HUDEP-2 (cell line): ENCODE measurements at regions not wholly inside any gene's neighbourhood (a gene's known extent, or its start where the extent isn't known, plus 50 kb on each side); places are given as distances from the start of the nearest gene placed in this dataset.

ENCODE experiments used
- DNase-seq, 76 experiments: peaks; one replicate each; lab custom pipeline; 2025; ENCODE audit not compliant: unreplicated experiment in 76 of 76; lab: John Stamatoyannopoulos, UW

DNA sequence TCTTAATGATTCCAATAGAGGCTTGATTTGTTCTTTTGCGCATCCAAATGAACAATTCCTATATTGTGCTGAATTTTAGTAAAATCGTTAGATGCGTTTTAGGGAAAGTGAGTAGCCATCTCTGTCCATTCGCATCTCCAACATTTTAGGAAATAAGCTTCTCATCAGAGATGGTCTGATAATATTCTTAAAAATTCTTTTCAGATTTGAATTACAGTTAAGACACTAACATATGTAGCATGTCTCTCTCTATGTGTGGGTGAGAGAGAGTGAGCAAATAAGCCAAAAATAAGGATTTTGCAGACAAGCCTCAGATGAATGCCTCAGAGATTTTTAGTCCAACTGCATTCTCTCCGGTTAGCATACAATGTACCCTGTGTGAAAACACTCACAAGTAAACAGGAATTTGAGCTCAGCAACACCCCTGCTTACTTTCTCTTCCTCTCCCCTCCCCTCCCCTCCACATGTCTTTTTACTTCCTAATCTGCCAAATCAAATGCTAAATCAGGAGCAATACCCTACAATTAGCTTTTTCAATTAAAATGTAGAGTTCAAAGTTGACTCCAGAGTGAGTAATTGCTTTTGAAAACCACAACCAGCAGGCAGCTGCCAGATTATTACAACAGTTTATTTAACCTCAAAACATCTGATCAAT lies 354.4 kb downstream of the CRPPA start:
- DNase-seq, result no peak

DNA sequence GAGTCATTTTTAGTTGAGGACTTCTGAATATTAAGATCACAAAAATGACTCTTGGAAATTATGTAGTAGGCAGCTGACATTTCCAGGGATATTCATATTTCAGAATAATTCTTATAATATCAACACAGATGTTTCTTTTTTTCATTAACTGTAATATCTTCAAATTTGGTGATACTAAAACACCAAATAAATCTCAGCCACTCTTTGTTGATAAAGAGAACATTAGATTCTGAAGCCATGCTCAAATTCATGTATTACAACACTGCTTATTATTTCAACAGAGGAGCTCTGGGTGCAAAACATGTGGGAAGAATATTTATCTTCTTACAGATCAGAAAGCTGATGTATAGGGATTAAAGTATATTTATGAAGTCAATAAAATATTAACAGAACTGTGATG lies 355.4 kb downstream of the CRPPA start:
- no peak for DNase-seq

DNA sequence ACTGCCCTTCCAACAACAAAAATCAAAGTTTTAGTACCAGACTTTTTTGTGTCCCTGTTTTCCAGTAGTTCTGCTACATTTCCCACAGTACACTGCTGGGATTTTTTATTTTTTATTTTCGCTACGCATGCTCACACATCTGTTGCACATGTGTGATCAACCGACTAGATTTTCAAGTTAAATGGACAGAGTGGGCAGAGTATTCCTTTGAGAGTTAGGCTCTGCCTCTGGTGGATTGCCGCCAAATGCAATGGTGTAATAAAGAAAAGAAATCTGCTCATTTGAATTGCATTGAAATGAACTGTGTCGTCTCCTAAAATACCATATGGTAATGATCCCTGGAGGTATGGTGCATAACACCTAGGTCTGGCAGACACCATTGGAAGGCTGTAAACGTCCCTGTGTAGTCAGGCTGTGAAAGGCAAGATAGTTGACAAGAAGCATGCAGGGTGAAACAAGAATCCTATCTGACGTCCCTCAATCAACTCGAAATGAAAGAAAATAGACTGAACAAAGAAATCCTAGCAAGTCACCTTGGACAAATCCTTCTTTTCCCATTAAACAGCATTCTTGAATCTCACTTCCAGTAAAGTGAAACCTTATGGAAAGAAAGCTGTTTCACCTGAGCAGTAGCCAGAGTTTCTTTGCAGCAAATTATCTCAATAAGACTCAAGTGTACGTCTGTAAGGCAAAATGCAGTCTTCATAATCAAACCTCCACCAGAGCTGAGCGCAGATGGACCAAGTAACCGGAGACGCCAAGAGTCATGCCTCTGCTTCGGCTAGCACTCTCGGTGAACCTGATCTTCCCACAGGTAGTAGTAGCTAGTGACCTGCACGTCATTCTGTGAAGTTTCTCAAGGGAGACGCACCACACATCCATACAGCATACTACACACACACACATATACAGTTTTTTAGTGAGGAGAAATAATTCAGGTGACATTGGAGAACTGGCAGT lies 357.3 kb downstream of the CRPPA start:
- DNase-seq, result no peak

DNA sequence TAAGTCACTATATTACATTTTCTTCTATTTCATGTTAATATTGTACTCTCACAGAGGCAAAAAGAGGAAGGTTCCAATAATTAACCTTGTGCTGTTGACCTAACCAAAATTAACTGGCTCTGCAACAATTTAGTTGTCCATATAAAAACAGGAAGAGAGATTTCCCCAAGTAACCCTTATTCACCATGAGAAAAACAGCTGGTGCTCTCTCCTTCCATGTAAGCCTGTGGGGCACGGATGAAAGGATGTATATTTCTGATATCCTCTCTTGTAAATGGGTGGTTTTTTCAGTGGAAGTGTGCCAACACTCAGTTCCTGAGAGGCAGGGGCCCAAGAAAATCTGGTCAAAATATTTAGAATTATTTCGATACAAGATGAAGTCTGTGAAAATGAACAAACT lies 358.1 kb downstream of the CRPPA start:
- DNase-seq, result no peak

DNA sequence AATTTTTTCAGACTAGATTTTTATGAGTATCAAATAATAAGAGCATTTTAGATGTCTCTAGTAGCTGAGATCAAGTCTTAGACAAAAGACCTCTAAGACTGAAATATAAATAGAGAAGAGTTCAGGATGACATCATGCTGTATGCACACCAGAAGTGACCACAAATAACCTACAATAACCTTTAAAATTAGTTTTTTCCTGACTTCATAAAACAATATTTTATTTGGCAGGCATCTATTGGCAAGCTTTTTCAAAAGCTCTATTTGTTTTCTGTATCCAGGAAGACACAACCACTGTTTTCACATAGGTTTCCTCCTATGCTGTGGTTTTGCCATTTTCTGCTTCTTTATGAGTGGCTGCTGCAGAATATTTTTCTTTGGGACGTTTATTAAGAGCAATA lies 359.1 kb downstream of the CRPPA start:
- no peak for DNase-seq

DNA sequence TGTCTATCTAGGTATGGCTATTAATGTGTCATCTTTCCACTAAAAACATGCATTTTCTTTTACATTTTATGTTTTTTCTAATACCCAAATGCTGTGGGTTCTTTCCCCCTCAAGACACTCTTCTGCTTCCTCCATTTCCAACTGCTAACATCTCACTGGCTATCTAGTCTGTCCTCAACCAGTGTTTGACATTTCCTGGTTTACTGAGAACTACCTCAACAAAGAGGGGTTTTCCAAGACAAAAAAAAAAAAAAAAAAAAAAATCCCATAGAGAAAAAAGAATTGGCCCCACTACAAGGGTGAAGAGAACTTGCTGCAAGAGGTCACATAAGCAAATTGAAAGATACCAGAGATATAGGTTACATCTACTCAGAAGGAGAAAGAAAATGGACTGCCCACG lies 359.7 kb downstream of the CRPPA start:
- DNase-seq, result no peak

DNA sequence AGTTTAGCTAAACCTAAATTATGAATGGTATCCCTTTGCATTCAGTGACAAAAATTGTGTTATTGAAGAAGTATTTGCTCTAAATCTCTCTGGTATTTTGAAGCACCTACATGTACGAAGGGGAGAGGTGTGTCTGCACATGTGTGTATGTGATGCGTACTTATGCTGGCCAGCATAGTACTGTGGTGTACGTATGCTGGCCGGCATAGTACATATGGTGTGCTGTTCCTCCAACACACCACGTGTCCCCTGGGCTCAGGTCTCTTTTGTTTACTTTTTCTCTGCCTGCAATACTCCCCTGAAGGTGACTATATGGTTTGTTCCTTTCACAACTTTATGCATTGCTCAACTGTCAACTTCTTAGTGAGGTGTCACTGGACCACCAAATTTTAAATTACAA lies 360.3 kb downstream of the CRPPA start:
- no peak for DNase-seq

DNA sequence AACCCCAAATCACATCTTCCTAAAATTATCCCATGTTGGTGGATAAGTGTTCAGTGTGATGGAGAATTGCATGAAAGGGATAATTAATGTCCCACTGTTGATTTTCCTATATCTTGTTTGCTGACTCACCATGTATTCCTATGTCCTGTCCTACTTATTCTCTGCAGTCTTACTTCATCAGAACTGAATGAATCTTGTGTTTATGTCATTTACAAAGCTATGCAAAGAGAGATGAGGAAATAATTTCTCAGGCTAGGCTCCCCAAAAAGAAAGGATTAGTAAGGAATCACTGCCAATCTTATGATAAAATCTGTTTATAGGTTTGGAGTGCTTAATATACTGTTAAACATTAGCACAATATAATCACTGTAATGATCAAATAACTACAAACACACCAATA lies 360.8 kb downstream of the CRPPA start:
- DNase-seq, result no peak

DNA sequence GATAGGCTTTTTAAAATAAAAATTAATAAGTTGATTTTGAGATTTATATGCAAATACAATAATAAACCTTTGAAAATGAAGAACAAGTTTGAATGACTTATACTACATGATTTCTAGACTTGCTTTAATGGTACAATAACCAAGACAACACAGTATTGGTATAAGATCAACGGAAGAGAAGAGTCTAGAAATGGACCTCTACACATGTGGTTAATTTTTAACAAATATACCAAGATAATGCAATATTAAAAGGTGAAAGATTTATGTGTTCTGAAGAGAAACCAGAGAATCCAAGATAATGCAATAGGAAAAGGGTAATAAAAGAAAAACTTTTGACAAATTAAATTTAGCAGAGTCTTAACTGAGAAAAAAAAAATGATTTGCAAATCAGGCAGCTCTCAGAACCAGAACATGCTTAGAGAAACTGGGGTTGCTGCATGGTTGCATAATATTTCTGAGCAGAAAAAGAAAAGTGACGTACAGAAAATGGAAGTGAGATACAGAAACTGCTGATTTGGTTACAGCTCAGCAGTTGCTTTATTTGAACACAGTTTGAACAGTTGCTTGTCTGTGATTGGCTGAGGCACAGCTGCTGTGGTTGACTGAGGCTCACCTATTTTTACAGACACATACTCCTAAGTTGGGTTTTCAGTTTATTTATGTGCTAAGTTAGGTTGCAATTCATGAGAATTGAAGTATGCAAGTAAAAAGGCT lies 365.9 kb downstream of the CRPPA start:
- DNase-seq, result no peak

DNA sequence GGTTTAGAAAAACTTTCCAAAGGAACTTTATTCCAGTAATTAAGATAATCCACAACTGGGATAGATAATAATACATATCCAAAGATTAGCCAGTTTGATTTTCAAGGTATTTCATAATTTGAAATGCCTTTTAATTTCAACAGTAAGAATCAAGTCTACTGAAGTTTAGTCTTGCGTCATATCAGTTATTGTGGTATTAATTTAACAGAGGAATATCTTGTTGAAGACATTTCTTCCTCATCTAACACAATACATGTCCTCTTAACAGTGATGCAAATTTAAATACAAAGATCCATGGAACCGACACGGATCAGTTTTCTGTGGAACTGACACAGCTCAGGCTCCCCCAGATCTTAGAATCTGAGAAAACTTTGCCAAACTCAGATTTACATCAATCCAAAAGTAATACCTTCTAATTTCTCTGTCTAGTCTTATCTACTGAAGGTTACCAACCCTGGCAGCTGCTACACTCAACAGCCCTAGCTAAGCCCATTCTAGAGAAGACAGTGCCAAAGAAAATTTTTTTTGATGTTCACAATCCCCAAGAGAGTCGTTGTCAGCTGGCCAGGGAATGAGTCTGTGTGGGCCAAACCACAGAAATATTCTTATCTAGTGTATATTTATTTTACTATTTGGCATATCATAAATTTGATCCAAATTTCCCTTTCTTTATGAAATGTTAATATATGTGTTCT lies 365.2 kb upstream of the MEOX2 start:
- no peak for DNase-seq

DNA sequence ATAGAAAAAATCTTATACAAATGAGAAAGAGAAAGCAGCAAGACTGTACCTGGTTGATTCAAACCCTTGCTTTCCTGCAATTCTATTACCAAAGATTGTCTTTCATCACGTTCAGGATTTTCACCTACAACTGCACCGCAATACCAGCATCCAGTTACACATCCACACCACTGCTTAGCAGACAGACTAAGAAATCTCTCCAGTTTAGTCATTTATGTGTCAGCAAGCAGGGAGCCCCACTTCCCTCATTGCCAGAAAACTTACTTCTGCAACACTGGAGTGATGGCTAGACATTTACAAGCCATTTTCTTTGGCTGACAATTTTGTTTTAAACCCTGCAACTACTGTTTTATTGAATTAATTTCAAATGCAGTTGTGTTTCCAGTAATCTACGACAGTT lies 359.6 kb upstream of the MEOX2 start:
- DNase-seq, result no peak

DNA sequence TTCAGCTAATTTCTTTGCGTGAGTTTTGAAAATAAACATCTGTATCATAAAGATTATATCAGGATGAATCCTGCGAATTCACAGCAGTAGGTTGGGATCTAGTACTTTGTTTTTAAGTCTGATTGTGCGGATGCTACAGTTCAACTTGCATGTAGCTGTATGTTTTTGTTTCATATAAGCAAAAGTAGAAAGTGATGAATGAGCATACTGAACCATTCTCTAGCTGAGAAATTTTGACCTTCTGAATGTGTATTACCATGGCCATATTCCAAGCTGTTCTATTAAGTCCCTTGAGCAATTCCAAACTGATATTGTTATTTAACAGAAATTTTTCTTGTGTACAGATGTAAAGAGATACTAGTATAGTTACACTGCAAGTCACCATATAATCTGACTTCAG lies 358.8 kb upstream of the MEOX2 start:
- DNase-seq, result no peak

DNA sequence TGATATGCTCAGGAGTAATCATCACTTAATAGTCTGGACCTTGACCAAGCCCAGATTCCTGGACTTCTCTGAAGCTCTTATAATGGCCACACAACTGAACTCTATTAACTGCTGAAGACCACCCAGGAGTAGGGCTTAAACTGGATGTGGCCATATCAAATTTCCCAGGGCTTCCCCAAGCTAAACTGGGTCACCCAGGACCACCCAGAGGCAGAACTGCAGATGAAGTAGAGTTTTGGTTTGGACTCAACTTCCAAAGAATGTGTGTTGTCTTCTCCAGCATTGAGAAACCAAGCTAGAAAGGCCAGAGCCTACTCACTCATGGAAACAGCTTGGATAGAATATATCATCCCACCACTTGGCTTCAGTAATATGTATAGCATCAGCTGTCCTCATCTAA lies 358.2 kb upstream of the MEOX2 start:
- no peak for DNase-seq

DNA sequence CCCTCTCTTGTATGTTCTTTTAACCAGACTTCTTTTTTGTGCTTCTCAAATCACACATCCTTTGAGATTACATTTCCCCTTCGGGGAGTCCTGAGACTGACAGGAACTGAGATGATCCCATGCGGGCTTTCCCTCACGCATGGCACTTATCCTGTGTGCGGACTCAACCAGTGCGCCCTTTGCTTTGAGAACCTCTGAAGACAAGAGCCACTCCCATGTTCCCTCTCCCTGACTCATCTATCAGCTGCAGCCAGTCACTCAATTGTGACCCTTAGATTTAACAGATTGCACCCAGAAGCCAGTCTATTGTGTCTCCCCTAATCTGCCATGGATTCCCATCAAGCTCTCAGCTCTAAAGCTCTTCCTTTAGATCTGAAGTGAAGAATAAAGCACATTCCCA lies 353.9 kb upstream of the MEOX2 start:
- DNase-seq, result no peak

DNA sequence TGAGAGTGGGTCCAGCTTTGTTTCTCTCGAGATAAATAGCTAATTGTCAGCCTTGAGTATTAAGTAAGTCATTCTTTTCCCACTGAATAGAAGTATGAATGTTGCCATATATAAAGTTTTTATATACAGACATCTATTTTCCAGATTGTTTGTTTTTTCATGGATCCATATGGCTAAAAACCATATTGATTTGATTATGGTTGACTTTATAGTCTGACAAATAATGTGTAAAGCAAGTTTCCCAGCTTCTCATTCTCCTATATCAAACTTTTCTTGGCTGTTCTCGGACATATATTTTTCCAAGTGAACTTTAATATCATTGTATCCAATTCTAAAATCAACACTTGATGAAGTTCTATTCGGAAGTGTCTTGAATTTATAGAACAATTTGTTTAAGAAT lies 352.4 kb upstream of the MEOX2 start:
- no peak for DNase-seq

DNA sequence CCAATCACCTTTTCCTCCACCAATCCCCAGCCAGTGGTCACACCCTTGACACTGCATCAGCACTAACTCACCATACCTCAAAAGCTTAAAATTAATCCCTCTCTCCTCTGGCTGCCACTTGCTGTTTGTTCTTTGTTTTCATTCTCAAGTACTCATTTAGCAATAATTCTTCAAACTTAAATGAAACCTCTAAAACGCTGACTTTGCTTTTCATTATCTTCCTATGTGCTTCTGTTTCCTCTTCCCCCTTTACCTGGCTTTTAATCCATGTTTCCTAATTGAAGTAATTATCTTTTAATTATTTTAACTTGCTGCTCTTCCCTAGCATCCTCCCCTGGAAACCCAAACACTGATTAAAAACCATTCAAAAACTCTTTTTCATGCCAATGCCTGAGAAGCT lies 348.9 kb upstream of the MEOX2 start:
- no peak for DNase-seq

DNA sequence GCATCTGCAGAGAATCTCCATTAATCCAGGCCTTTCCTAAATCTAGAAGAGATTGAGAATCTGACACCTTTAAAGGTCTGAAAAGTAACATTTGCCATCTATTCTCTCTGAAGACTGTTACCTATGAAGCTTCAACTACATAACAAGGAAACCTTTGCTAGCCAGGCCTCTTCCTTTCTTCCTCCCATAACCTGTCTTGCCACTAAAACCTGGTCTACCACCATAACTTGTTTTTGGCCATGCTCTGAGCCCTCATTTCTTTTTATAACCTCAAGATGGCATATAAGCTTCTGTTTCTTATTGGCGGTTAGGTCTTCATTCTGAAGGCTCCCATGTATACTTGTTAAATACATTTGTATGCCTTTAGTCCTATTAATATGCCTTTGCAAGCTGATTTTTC lies 348.4 kb upstream of the MEOX2 start:
- DNase-seq, result no peak

DNA sequence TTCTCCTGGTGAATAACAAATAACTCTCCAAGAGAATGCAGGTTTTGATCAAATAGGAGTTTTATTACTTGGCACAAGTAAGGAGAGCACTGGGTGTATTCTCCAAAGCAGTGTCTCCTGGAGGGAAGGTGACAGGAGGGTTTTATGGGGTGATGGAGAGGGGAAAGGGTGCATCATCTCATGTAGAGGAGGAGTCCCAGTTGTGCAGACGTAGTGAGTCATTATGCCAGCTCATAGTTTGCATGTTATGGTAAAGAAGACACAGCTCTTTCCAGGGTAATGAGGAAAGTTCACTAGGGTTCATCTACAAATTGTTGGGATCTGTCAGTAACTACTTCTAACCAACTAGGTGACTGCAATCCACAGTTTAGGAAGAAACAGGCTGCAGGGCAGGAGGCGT lies 347.9 kb upstream of the MEOX2 start:
- DNase-seq, result no peak

DNA sequence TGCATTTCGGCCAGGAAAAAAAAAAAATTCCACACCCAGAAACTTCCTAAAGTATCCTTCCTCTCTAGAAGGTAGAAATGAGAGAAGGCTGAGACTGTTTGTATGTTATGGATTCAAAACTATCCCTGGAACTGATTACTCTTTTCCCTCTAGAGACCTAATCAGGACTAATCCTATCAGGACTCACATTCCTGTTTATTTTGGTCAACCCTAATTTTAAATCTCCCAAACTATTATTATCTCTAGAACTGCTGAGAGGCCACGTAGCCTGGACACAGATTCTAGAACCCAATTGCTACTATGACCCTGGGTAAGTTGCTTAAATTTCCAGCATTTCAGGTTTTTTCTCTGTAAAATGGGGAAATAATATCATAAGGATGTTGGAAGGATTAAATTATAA lies 346.8 kb upstream of the MEOX2 start:
- DNase-seq, result no peak

DNA sequence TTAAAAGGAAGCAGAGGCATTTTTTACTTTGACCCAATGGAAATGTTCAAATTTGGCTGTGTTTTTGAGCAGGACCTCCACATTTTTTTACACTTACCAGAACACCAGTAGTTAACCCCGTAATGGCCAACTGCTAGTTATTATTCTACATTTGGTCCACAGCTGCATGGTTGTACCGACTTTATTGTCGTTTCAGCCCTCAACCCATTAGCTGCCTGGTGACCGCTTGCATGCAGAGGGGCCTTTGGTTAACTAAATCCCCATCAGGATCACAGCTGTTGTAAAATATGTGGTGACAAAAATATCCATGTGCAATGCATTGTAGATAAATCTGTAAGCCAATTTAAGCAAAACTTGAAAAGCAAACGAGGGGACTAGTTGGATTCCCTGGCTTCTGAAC lies 342.2 kb upstream of the MEOX2 start:
- DNase-seq, result no peak

DNA sequence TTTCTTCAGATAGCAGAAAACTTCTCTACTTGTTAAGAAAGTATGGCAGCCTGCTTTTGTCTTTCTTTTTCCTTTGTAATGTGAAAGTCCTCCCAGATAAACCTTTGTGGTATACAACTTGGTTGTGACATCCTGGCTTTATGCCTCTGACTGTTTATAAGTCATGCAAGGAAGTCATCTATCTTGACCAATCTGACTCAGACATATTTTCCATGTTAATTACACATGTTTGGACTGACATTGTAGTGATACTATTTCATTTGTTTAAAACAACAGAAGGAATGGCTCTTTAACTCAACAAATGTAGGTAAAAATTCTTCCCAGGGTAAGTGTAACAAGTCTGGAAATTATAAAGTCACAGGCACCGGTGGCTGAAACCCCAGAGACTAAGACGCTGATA lies 341.6 kb upstream of the MEOX2 start:
- DNase-seq, result no peak
